BJ (cell line): ENCODE measurements at regions not wholly inside any gene's neighbourhood (a gene's known extent, or its start where the extent isn't known, plus 50 kb on each side); places are given as distances from the start of the nearest gene placed in this dataset.

Experiments used
- CTCF ChIA-PET: fragments of 350-600 bp; formaldehyde crosslinking; extraction: SDS; loops from one replicate; lab custom pipeline; 2021; ENCODE audit warnings: antibody characterized with exemption, inconsistent platforms; lab: Yijun Ruan, JAX
- POLR2A ChIA-PET: fragments of 300-600 bp; sonication (Branson Sonifier 250); formaldehyde crosslinking; extraction: SDS; loops from one replicate; lab custom pipeline; 2021; ENCODE audit warnings: antibody characterized with exemption; lab: Charles Lee
- DNase-seq: peaks from one replicate; pipeline ENCODE4 v3.0.0-alpha.2; 2011; ENCODE audit warnings: low read depth
- H3K27me3 ChIP-seq: 2 replicates; pipeline ENCODE4 v1.6.0; 2011; ENCODE audit warnings: low read length; ENCODE audit not compliant: control insufficient read depth, insufficient read depth
- H3K36me3 ChIP-seq: 2 replicates; pipeline ENCODE4 v1.5.1; 2011; ENCODE audit warnings: low read length; ENCODE audit not compliant: control insufficient read depth, insufficient read depth
- H3K4me3 ChIP-seq: 2 replicates; pipeline ENCODE4 v1.5.1; 2011; ENCODE audit warnings: low read depth, mild to moderate bottlenecking, control low read depth, low read length
- TF ChIP-seq, protein P1 (sequence below): IDR thresholded peaks from 2 replicates; pipeline ENCODE4 v1.5.1; 2011; ENCODE audit warnings: low read depth, mild to moderate bottlenecking, control low read depth, inconsistent platforms, low read length, moderate library complexity; ENCODE audit not compliant: insufficient read depth

GRCh38 chr3:117595615-117596014 is 886.0 kb downstream of the TUSC7 start:
- TF ChIP-seq, protein P1, sequence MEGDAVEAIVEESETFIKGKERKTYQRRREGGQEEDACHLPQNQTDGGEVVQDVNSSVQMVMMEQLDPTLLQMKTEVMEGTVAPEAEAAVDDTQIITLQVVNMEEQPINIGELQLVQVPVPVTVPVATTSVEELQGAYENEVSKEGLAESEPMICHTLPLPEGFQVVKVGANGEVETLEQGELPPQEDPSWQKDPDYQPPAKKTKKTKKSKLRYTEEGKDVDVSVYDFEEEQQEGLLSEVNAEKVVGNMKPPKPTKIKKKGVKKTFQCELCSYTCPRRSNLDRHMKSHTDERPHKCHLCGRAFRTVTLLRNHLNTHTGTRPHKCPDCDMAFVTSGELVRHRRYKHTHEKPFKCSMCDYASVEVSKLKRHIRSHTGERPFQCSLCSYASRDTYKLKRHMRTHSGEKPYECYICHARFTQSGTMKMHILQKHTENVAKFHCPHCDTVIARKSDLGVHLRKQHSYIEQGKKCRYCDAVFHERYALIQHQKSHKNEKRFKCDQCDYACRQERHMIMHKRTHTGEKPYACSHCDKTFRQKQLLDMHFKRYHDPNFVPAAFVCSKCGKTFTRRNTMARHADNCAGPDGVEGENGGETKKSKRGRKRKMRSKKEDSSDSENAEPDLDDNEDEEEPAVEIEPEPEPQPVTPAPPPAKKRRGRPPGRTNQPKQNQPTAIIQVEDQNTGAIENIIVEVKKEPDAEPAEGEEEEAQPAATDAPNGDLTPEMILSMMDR, result no peak
- ChIA-PET CTCF (no interaction called here), POLR2A (no interaction called here)
- Histone ChIP-seq H3K27me3 (no peaks in the 10 kb centered on the region), H3K36me3 (no peaks in the 10 kb centered on the region), H3K4me3 (no peak overlapping the region)
- DNase-seq, result no peak

DNA sequence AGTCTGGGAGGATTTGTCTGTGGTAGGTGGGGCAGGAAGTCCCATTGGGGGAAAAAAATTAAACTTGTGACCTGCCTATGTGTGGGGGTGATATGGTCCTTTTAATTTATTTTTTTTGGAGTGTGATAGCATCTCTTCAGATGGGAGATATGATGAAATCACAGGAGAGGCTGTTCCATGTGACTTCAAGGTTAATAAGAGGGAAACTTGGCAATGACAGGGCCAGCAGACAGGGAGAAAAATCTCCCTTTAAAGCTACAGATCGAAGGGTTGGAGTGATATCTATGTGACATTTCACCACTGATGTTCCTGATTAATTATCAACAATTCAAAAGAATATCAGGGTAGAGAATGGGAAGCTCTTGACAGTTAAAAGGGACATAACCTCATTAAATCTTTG is 886.9 kb downstream of the TUSC7 start:
- Histone ChIP-seq H3K4me3 (no peak overlapping the region), H3K27me3 (no peaks in the 10 kb centered on the region), H3K36me3 (no peaks in the 10 kb centered on the region)
- ChIA-PET POLR2A (no interaction called here), CTCF (interaction anchor here (1.0 kb wide), 1 partner anchor 400 kb away, joined by 3 read pairs; no protein-coding TSS in a partner anchor)
- TF ChIP-seq, protein P1, result no peak
- no peak for DNase-seq

- ChIA-PET CTCF (interaction anchor here (0.7 to 1.2 kb wide), 2 partner anchors 12 to 609 kb away, joined by 3 to 6 read pairs; no protein-coding TSS in a partner anchor), POLR2A (no interaction called here)
- Histone ChIP-seq H3K4me3 (no peak overlapping the region), H3K36me3 (no peaks in the 10 kb centered on the region), H3K27me3 (no peaks in the 10 kb centered on the region)
- no peak for DNase-seq
- TF ChIP-seq, protein P1, result no peak
Observed at GRCh38 chr3:117597865-117598264, 888.3 kb downstream of the TUSC7 start.

GRCh38 chr3:117600112-117600511 is 890.5 kb downstream of the TUSC7 start:
- H3K36me3 ChIP-seq, result no peaks in the 10 kb centered on the region
- CTCF ChIA-PET, result no interaction called here
- TF ChIP-seq, protein P1, result no peak
- POLR2A ChIA-PET, result interaction anchor here (0.6 kb wide), 1 partner anchor 1962 kb away, joined by 3 read pairs; no protein-coding TSS in a partner anchor
- no peak overlapping the region for H3K4me3 ChIP-seq
- no peaks in the 10 kb centered on the region for H3K27me3 ChIP-seq
- no peak for DNase-seq

DNA sequence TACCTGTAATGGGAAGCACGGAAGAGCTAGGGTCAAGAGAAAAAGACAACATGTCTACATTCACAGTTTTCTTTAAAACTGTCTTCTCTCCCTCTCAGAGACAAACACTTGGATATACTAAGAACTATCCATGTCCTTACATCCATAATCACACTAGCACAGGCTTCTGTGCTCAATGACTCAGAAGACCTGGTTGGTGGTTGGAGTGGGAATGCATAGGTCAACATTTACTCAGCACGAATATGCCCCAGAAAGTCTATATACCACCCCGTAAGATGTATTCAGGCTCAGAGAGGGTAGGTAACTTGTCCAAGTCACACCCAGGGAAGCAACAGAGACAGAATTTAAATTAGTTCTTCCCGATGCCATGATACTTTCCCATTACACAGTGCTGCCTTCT is 891.1 kb downstream of the TUSC7 start:
- POLR2A ChIA-PET, result no interaction called here
- CTCF ChIA-PET, result no interaction called here
- Histone ChIP-seq H3K36me3 (no peaks in the 10 kb centered on the region), H3K27me3 (no peaks in the 10 kb centered on the region), H3K4me3 (no peak overlapping the region)
- TF ChIP-seq, protein P1, result no peak
- no peak for DNase-seq
